ENCODE measurements at regions not wholly inside any gene's neighbourhood (a gene's known extent, or its start where the extent isn't known, plus 50 kb on each side); places are given as distances from the start of the nearest gene placed in this dataset.

DNA sequence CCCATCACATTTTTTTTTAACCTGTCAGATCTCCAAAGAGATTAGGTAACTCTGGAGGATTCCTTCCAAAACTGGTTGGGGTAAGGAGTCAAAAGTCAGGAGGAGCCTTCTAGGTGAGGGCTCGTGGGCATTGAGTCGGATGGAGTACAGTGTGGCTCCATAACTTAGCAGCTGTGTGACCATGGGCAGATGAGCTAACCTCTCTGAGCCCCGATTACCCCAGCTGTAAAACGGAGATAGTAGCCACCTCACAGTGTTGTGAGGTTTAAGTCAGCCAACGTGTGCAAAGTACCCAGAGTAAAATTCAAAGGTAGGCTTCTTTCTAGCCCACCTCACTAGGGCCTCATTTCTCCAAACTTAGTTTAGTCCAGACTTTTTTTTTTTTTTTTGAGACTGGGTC is 151.5 kb downstream of the CD24 start:
- TF ChIP-seq, protein P1, sequence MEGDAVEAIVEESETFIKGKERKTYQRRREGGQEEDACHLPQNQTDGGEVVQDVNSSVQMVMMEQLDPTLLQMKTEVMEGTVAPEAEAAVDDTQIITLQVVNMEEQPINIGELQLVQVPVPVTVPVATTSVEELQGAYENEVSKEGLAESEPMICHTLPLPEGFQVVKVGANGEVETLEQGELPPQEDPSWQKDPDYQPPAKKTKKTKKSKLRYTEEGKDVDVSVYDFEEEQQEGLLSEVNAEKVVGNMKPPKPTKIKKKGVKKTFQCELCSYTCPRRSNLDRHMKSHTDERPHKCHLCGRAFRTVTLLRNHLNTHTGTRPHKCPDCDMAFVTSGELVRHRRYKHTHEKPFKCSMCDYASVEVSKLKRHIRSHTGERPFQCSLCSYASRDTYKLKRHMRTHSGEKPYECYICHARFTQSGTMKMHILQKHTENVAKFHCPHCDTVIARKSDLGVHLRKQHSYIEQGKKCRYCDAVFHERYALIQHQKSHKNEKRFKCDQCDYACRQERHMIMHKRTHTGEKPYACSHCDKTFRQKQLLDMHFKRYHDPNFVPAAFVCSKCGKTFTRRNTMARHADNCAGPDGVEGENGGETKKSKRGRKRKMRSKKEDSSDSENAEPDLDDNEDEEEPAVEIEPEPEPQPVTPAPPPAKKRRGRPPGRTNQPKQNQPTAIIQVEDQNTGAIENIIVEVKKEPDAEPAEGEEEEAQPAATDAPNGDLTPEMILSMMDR (IDR thresholded peaks at IDR 0.05; ENCODE audit: insufficient read depth, low read length, poor library complexity, severe bottlenecking) = no peak
- no peak for TF ChIP-seq EZH2phosphoT487 (conservative IDR thresholded peaks at IDR 0.05; ENCODE audit: low read length)
- no peaks in the 10 kb centered on the region for H3K27me3 ChIP-seq (ENCODE audit: low read length)

DNA sequence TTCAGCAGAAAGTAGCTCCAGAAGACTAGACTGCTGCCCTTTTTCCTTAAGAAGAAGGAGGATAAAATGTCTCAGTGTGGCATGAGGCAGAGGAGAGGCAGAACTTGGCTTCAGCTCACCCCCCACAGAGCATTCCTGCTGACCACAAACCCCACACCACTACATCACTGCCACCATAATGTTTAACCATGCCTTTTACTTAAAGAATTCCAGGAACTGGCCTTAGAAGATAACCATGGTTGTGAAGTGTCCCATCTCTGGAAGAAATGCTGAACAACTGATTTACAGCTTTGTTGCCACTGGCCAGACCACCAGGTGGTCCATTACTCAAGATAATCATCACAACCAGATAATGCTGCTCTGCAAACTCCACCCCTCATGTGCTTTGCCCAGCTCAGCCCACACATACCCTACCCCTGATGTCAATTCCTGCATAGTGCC is 154.1 kb downstream of the CD24 start:
- Histone ChIP-seq H3F3A (ENCODE audit: insufficient read depth) (no peaks in the 10 kb centered on the region), H3K79me2 (ENCODE audit: insufficient read depth, low read length) (no peaks in the 10 kb centered on the region), H4K20me1 (ENCODE audit: low read depth, low read length) (no peaks in the 10 kb centered on the region), H3K27ac (ENCODE audit: low read depth, low read length) (no peak overlapping the region), H3K9me2 (replicated peaks; ENCODE audit: insufficient read depth, low read length) (no peaks in the 10 kb centered on the region; the same call in 1 of the 2 replicates), H3K9ac (ENCODE audit: low read length) (no peak overlapping the region), H3K9me3 (ENCODE audit: insufficient read depth, low read length) (no peaks in the 10 kb centered on the region), H3K4me2 (ENCODE audit: low read depth, low read length, poor library complexity, severe bottlenecking) (no peak overlapping the region), H3K4me3 (ENCODE audit: insufficient read depth, low read length, poor library complexity, severe bottlenecking) (no peak overlapping the region), H3K36me3 (ENCODE audit: low read length) (no peaks in the 10 kb centered on the region), H2AFZ (ENCODE audit: low read depth, low read length, severe bottlenecking) (no peak overlapping the region), H3K27me3 (ENCODE audit: low read length) (no peaks in the 10 kb centered on the region)
- TF ChIP-seq, protein P1 (IDR thresholded peaks at IDR 0.05; ENCODE audit: insufficient read depth, low read length, poor library complexity, severe bottlenecking) = no peak
- no peak for TF ChIP-seq EZH2phosphoT487 (conservative IDR thresholded peaks at IDR 0.05; ENCODE audit: low read length)

More for the DNA sequence above, 151.5 kb downstream of the CD24 start:
- Histone ChIP-seq H3K36me3 (ENCODE audit: low read length) (no peaks in the 10 kb centered on the region), H3K9me3 (ENCODE audit: insufficient read depth, low read length) (no peaks in the 10 kb centered on the region), H4K20me1 (ENCODE audit: low read depth, low read length) (no peaks in the 10 kb centered on the region), H3F3A (ENCODE audit: insufficient read depth) (no peaks in the 10 kb centered on the region), H2AFZ (ENCODE audit: low read depth, low read length, severe bottlenecking) (no peak overlapping the region), H3K79me2 (ENCODE audit: insufficient read depth, low read length) (no peaks in the 10 kb centered on the region), H3K9ac (ENCODE audit: low read length) (no peak overlapping the region), H3K4me2 (ENCODE audit: low read depth, low read length, poor library complexity, severe bottlenecking) (no peak overlapping the region), H3K27ac (ENCODE audit: low read depth, low read length) (no peak overlapping the region), H3K9me2 (replicated peaks; ENCODE audit: insufficient read depth, low read length) (no peaks in the 10 kb centered on the region; the same call in 1 of the 2 replicates), H3K4me3 (ENCODE audit: insufficient read depth, low read length, poor library complexity, severe bottlenecking) (no peak overlapping the region)

DNA sequence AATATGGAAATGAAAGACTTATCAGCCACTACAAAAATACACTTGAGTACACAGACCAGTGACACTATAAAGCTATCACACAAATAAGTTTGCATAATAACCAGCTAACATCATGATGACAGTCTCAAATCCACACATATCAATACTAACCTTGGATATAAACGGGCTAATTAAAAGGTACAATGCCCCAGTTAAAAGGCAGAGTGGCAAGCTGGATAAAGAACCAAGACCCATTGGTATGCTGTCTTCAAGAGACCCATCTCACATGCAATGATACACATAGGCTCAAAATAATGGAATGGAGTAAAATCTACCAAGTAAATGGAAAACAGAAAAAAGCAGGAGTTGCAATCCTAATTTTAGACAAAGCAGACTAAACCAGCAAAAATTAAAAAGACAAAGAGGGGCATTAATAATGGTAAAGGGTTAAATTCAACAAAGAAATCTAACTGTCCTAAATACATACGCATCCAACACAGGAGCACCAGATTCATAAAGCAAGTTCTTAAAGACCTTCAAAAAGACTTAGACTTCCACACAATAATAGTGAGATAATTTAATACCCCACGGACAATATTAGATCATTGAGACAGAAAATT is 163.3 kb downstream of the CD24 start:
- Histone ChIP-seq H3F3A (ENCODE audit: insufficient read depth) (no peaks in the 10 kb centered on the region), H3K4me3 (ENCODE audit: insufficient read depth, low read length, poor library complexity, severe bottlenecking) (no peak overlapping the region), H3K9me2 (replicated peaks; ENCODE audit: insufficient read depth, low read length) (no peaks in the 10 kb centered on the region), H2AFZ (ENCODE audit: low read depth, low read length, severe bottlenecking) (no peak overlapping the region), H3K9me3 (ENCODE audit: insufficient read depth, low read length) (peaks cover 39% of the 10 kb centered on the region; the same call in 1 of the 2 replicates), H3K79me2 (ENCODE audit: insufficient read depth, low read length) (no peaks in the 10 kb centered on the region), H3K27ac (ENCODE audit: low read depth, low read length) (no peak overlapping the region), H4K20me1 (ENCODE audit: low read depth, low read length) (no peaks in the 10 kb centered on the region), H3K9ac (ENCODE audit: low read length) (no peak overlapping the region), H3K27me3 (ENCODE audit: low read length) (no peaks in the 10 kb centered on the region), H3K4me2 (ENCODE audit: low read depth, low read length, poor library complexity, severe bottlenecking) (no peak overlapping the region), H3K36me3 (ENCODE audit: low read length) (no peaks in the 10 kb centered on the region)
- TF ChIP-seq, protein P1 (IDR thresholded peaks at IDR 0.05; ENCODE audit: insufficient read depth, low read length, poor library complexity, severe bottlenecking) = no peak
- no peak for TF ChIP-seq EZH2phosphoT487 (conservative IDR thresholded peaks at IDR 0.05; ENCODE audit: low read length)

All from SU-DHL-6 (cell line).